SKM-1 (cell line): ENCODE measurements at regions not wholly inside any gene's neighbourhood (a gene's known extent, or its start where the extent isn't known, plus 50 kb on each side); places are given as distances from the start of the nearest gene placed in this dataset.

Experiments used
- DNase-seq: peaks from one replicate; lab custom pipeline; 2025; ENCODE audit not compliant: unreplicated experiment; lab: John Stamatoyannopoulos, UW

DNA sequence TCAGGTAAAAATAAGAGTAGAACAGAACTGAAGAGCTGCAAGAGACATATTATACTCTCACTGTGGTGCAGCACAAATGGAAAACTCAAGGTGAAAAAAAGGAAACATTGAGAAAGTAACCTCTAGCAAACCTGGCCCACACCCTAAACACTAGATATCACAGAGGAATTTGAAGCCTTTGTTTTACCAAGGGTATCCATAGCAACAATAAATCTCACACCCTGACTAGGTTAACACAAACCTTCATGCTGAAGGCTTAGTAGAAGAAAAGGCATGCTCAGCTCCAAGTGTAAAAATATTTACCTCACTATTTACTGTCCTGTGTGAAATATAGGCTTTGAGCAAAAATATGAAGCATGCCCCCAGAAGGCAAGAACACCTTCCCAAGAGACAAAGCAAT, 61.9 kb upstream of the TAB3 start:
- no peak for DNase-seq

DNA sequence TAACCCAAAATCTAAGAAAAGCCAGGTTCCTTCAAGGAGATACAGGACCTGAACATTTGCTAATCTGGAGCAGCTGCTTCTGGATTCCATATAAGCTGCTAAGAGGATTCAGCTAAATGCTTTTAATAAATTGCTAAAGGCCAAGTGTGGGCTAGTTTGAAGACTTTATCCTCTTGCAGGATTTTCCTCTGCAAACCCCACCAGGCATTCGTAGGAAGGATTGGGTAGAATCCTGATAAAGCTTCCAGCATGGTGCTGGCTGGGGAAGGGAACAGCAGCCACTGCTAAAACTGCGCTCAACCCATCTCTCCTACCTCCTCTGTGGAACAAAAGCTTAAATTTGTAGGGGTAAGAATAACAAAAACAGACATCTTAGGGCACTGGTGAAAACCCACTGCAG, 61.3 kb upstream of the TAB3 start:
- no peak for DNase-seq

DNA sequence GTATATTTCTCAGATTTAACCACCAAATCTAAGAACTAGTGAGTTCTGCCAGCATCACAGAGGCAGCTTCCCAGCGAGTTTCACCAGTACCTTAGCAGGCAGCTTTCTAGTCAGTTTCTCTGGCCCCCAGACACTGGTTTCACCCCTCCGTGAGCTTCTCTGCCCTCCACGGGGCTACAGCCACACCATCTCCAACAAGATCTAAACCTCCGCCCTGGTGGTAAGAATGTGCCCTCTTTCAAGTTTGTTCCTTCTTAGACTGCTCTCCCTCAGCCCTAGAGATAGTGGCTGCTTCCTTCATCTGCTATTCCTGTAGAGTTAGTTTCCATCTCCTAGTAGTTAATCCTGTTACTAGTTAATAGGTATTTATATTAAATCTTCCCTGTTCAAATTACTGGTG, 60.5 kb upstream of the TAB3 start:
- no peak for DNase-seq

DNA sequence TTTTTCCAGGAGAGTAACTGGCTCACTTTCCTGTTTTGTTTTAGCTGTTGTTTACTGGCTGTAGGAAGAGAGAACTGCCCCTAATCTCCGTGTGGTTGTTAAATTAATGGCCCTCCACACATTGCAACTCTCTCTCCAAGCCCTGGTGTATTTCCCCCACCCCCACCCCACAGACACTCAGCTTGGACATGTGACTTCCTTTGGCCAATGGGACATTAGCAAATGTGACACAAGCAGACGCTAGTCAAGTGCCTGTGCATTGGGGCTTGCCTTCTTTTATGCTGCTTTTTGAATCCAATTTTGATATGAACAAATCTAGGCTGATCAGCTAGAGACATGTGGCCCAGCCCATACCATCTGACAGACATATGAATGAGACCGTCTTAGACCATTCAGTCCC, 59.6 kb upstream of the TAB3 start:
- no peak for DNase-seq

DNA sequence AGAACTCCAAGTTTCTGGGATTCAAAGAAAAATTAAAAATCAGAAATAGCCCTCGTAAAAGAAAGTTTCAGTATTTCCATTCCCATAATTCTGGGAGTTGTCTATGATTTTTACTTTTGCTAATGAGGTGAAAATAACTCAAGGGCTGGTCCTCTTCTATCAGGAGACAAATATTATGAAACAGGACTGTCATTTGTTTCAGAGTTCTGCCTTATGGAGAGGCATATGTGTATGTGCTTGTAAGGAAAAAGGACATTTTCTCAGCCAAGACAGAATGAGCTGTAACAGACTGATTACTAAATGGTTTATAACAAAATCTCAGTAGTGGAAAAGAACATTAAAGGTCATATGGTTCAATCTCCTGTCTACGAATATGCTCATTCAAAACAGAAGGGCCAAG, 59.0 kb upstream of the TAB3 start:
- DNase-seq: no peak

DNA sequence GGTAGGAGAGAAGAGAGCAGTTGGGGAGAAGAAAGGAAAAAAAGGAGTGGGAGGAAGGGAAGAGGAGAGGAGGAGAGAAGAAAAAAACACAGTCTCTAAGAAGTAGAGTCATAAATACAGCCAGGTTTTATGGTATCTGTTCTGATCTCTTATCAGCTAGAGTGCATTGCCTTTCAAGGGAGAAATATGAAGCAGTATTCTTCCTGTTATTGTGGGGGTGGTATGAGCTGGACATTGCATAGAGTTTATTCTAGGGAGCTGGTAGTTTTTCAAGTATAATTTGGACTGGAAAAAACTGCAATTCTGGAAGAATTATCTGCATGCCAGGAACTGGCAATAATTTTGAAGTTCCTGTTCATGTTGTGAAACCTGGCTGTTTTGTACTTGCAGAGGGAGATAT, 54.9 kb upstream of the TAB3 start:
- no peak for DNase-seq

DNA sequence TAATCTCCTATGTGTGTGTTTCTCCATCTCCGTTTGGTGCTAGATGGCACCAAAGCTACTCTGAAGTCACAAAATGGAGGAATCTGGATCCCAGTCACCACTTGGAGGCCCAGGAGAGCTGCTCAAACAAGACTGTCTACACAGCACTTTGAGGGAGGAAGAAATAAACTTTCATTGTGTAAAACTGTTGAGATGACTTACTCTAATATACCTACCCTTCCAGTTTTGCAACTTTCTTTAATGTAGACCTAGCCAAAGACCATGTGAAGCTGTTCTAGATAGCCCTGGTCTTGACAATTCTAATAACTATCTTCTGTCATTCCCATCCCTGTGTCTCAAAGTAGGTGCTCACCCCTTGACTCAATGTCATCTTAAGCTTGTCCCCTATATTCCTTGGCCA, 52.8 kb upstream of the TAB3 start:
- no peak for DNase-seq

DNA sequence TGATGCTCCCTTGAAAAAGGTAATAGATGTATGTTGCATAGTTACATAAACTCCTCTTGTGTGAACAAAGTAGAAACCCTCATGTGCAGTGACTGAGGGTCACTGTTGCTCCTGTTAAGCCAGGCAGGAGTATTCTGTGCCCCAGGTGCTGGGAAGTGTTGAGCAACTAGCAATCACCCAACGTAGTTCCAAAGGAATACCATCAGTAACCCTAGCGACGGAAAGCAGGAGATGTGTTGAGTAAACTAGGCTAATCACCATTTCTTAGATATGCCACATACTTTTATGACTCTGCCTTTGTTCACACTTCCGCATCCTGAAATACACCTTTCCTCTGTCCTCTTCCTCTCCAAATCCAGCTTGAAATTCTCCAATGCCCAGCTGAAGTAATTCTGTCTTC, 50.9 kb upstream of the TAB3 start:
- DNase-seq: no peak
